Adrenal gland (tissue), 9 donors: ENCODE measurements at regions not wholly inside any gene's neighbourhood (a gene's known extent, or its start where the extent isn't known, plus 50 kb on each side); places are given as distances from the start of the nearest gene placed in this dataset.

Source experiments
- DNase-seq, 7 donors: peaks; one replicate each; pipeline ENCODE4 v3.0.0-alpha.2; 2019 to 2020
- H3K27ac ChIP-seq, 5 donors: fragments of 200-600 bp; sonication (generic) in 4 of 5; 1 replicate in 3 of 5; 2 replicates in 2 of 5; pipeline versions ENCODE4 v1.5.1 to v1.8.0; 2016 to 2020; ENCODE audit warnings: mild to moderate bottlenecking in 1 of 5
- H3K27me3 ChIP-seq: fragments of 200-600 bp; 2 replicates; pipeline ENCODE4 v1.8.0; 2021
- H3K36me3 ChIP-seq, 2 donors: fragments of 200-600 bp; replicated peaks in 1 of 2; 1 replicate in 1 of 2; 2 replicates in 1 of 2; pipeline versions ENCODE4 v1.5.1 to v1.8.0; 2018 to 2022
- H3K4me1 ChIP-seq, 2 donors: fragments of 200-600 bp; replicated peaks in 1 of 2; 1 replicate in 1 of 2; 2 replicates in 1 of 2; pipeline versions ENCODE4 v1.5.1 to v1.8.0; 2018 to 2021
- H3K4me3 ChIP-seq, 4 donors: fragments of 200-600 bp; sonication (generic) in 3 of 4; one replicate each; pipeline ENCODE4 v1.5.1; 2016 to 2018
- H3K9me3 ChIP-seq, 3 donors: fragments of 200-600 bp; sonication (generic) in 1 of 3; replicated peaks in 1 of 3; 1 replicate in 2 of 3; 2 replicates in 1 of 3; pipeline versions ENCODE4 v1.5.1 to v1.8.0; 2016 to 2021
- POLR2A ChIP-seq, 2 donors: fragments of 450-650 bp; IDR thresholded peaks; one replicate each; pipeline ENCODE4 v1.6.1; 2017; ENCODE audit warnings: antibody characterized with exemption in 2 of 2, mild to moderate bottlenecking in 2 of 2, moderate library complexity in 1 of 2
- WGBS, 4 donors: extraction: QIAGEN DNeasy Blood & Tissue Kit in 2 of 4; methylation state at CpG; one replicate each; pipeline versions ENCODE4 v1.1.5 to v1.1.7; 2013 to 2017; 5-methylcytosine and 5-hydroxymethylcytosine counted together
- intact Hi-C, 2 donors: fragments of 100-400 bp; cut with DNase I; formaldehyde crosslinking; loops; one replicate each; pipeline versions ENCODE4 v1.14.1 to v1.15.0; 2022 to 2023
- TF ChIP-seq, protein P1 (sequence below), 6 experiments: fragments of 450-650 bp in 4 of 6; fragments of 200-600 bp in 2 of 6; sonication (generic) in 1 of 6; IDR thresholded peaks; 1 replicate in 5 of 6; 2 replicates in 1 of 6; pipeline versions ENCODE4 v1.5.1 to v1.8.0; 2016 to 2021; ENCODE audit warnings: antibody characterized with exemption in 6 of 6, mild to moderate bottlenecking in 2 of 6, moderate library complexity in 1 of 6
- donor health status: healthy with polysubstance abuse.
- donor health status: Bipolar disorder and iron deficiency.
- donor health status: DM: yes; HTN: yes; CAD: no.
- donor health status: DM: no; HTN: no; CAD: no.
- donor health status: DM: no; HTN: no; CAD: no.

DNA sequence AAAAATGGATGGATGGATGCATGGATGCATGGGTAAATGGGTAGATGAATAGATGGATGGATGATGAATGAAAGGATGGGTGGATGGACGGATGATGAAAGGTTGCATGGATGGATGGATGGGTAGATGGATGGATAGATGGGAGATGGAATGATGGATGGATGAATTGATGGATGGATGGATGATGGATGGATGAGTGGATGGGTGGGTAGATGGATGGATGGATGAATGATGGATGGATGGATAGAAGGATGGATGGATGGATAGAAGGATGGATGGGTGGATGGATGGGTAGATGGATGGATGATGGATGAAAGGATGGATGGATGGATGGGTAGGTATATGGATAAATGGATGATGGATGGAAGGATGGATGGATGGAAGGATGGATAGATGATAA, 115.1 kb upstream of the LSM14A start:
- Histone ChIP-seq H3K9me3 (no peaks in the 10 kb centered on the region), H3K4me3 (no peak overlapping the region), H3K36me3 (no peaks in the 10 kb centered on the region), H3K27ac (no peak overlapping the region), H3K4me1 (no peaks in the 10 kb centered on the region), H3K27me3 (peaks cover 5% of the 10 kb centered on the region)
- DNase-seq, result no peak
- TF ChIP-seq, protein P1, sequence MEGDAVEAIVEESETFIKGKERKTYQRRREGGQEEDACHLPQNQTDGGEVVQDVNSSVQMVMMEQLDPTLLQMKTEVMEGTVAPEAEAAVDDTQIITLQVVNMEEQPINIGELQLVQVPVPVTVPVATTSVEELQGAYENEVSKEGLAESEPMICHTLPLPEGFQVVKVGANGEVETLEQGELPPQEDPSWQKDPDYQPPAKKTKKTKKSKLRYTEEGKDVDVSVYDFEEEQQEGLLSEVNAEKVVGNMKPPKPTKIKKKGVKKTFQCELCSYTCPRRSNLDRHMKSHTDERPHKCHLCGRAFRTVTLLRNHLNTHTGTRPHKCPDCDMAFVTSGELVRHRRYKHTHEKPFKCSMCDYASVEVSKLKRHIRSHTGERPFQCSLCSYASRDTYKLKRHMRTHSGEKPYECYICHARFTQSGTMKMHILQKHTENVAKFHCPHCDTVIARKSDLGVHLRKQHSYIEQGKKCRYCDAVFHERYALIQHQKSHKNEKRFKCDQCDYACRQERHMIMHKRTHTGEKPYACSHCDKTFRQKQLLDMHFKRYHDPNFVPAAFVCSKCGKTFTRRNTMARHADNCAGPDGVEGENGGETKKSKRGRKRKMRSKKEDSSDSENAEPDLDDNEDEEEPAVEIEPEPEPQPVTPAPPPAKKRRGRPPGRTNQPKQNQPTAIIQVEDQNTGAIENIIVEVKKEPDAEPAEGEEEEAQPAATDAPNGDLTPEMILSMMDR (IDR thresholded peaks at IDR 0.05), result no peak
- intact Hi-C loops, result no loop called here
- 78 to 87% (median 81%) methylated on average over 1 of the region's 1 CpG for WGBS, 4 donors

DNA sequence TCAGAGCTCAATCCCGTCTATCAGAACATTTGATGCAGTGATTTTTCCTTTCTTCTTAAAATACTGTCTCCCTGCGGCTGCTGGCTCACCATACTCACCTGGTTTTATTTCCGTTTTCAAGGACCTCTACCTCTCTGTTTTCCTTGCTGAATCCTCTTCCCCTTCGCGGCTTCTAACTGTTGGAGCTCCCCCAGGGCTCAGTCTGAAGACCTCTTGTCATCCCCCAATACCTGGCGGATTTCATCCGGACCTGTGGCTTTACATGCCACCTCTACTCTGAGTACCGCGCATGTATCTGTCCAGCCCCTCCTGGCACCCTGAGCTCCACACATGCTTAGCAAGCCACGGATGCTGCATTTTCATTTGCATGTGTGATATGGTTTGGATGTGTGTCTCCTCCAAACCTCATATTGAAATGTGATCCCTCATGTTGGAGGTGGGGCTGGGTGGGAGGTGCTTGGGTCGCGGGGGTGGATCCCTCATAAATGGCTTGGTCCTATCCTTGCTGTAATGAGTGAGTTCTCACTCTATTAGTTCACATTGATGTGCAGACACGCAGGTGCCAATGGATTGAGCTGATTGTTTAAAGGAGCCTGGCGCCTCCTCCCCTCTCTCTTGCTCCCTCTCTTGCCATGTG, 106.2 kb upstream of the LSM14A start:
- intact Hi-C loops, result no loop called here
- peaks cover 19% of the 10 kb centered on the region for H3K27me3 ChIP-seq
- no peak overlapping the region for H3K27ac ChIP-seq
- TF ChIP-seq, protein P1 (IDR thresholded peaks at IDR 0.05), result no peak
- no peak for TF ChIP-seq POLR2A (IDR thresholded peaks at IDR 0.05)
- no peak overlapping the region for H3K4me3 ChIP-seq
- WGBS, 4 donors, result 29 to 57% (median 33%) methylated on average over 14 of the region's 14 CpGs
- no peaks in the 10 kb centered on the region for H3K36me3 ChIP-seq
- no peak for DNase-seq
- no peaks in the 10 kb centered on the region for H3K9me3 ChIP-seq
- H3K4me1 ChIP-seq, result no peaks in the 10 kb centered on the region

DNA sequence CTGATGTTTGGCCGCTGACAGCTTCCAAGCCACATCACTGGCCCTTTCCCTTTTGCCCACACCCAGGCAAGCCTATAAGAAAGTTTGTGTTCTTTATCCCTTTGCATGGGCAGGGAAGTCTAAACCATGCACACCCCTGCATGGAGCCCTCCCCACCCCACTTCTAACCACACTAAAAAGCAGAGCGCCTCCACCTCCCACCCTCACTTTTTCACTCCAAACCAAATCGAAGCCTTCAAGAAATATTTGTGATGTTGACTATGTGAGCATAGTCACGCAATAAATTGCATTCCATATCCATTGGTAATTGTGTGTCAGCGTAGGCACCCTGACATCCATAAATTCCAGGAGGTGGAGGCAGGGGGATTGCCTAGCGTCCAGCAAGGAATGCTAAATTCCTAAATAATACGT, 104.4 kb upstream of the LSM14A start:
- Histone ChIP-seq H3K27me3 (peaks cover 29% of the 10 kb centered on the region), H3K9me3 (no peaks in the 10 kb centered on the region), H3K4me1 (no peaks in the 10 kb centered on the region), H3K4me3 (no peak overlapping the region), H3K36me3 (no peaks in the 10 kb centered on the region), H3K27ac (no peak overlapping the region)
- WGBS, 4 donors, result 68 to 81% (median 73%) methylated on average over 7 of the region's 7 CpGs
- intact Hi-C loops, result no loop called here
- TF ChIP-seq, protein P1 (IDR thresholded peaks at IDR 0.05), result no peak
- no peak for TF ChIP-seq POLR2A (IDR thresholded peaks at IDR 0.05)
- no peak for DNase-seq

DNA sequence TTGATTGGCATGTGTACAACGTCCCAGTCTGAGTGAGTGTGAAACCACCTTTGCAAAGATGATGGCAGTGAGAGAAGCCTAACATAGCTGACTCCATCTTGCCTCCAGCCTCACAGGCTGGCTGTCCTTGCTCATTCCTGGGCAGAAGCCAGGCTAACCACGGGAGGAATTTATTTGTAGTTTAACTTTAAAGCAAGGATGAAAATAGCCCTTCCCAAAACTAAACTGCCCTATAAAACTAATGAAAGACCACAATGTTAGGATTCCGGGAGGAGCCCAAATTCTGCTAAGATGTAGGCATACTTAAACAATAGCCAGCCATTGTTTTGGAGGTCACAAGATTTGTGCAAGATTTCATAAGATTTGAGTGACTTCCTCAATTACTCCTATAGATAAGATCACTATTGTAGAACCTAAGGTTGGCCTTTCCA, 96.6 kb upstream of the LSM14A start:
- Histone ChIP-seq H3K27me3 (peaks cover 12% of the 10 kb centered on the region), H3K4me3 (no peak overlapping the region), H3K4me1 (no peaks in the 10 kb centered on the region), H3K27ac (no peak overlapping the region), H3K9me3 (no peaks in the 10 kb centered on the region), H3K36me3 (no peaks in the 10 kb centered on the region)
- no peak for TF ChIP-seq POLR2A (IDR thresholded peaks at IDR 0.05)
- TF ChIP-seq, protein P1 (IDR thresholded peaks at IDR 0.05), result no peak
- intact Hi-C loops, result no loop called here
- no peak for DNase-seq
- WGBS, 4 donors, result 25 to 53% (median 37%) methylated on average over 3 of the region's 3 CpGs
